ENCODE measurements at regions not wholly inside any gene's neighbourhood (a gene's known extent, or its start where the extent isn't known, plus 50 kb on each side); places are given as distances from the start of the nearest gene placed in this dataset.

- TF ChIP-seq ZNF704 (tag by site-specific recombination; IDR thresholded peaks at IDR 0.05) (no peak), YY1 (tag by site-specific recombination; IDR thresholded peaks at IDR 0.05) (no peak), ZNF621 (tag by site-specific recombination; IDR thresholded peaks at IDR 0.05) (no peak), GLIS2 (tag by site-specific recombination; IDR thresholded peaks at IDR 0.05) (no peak), PBX3 (CRISPR knock-in tag; IDR thresholded peaks at IDR 0.05) (no peak), BCL6B (tag by site-specific recombination; IDR thresholded peaks at IDR 0.05) (no peak), ZNF792 (tag by site-specific recombination; IDR thresholded peaks at IDR 0.05) (no peak), PATZ1 (tag by site-specific recombination; IDR thresholded peaks at IDR 0.05) (no peak), ZNF366 (tag by site-specific recombination; conservative IDR thresholded peaks at IDR 0.05) (no peak), CTCF (tag by site-specific recombination; IDR thresholded peaks at IDR 0.05) (no peak), ZNF629 (tag by site-specific recombination; IDR thresholded peaks at IDR 0.05) (no peak), ZNF24 (tag by site-specific recombination; IDR thresholded peaks at IDR 0.05) (no peak)
These were observed 358.7 kb upstream of the CA10 start for GRCh38 chr17:52517176-52517575.
